PC-9 (cell line): ENCODE measurements at regions not wholly inside any gene's neighbourhood (a gene's known extent, or its start where the extent isn't known, plus 50 kb on each side); places are given as distances from the start of the nearest gene placed in this dataset.

ENCODE experiments used
- CTCF ChIP-seq: fragments of 200-600 bp; sonication (generic); conservative IDR thresholded peaks from 2 replicates; pipeline ENCODE4 v1.6.1; 2017; ENCODE audit warnings: mixed run types, antibody characterized with exemption, mild to moderate bottlenecking, moderate library complexity
- EZH2 ChIP-seq: fragments of 200-600 bp; sonication (generic); IDR thresholded peaks from 2 replicates; pipeline ENCODE4 v1.8.0; 2017; ENCODE audit warnings: antibody characterized with exemption, low read depth

- TF ChIP-seq CTCF (no peak), EZH2 (no peak)
Observed at GRCh38 chr5:68467208-68467607, 251.7 kb downstream of the PIK3R1 start.
